GM21737 (cell line): ENCODE measurements at regions not wholly inside any gene's neighbourhood (a gene's known extent, or its start where the extent isn't known, plus 50 kb on each side); places are given as distances from the start of the nearest gene placed in this dataset.

Experiments used
- ATAC-seq: cut with Tn5 transposase; IDR thresholded peaks from one replicate; pipeline ENCODE4 v1.9.1; 2021; ENCODE audit warnings: mild to moderate bottlenecking, moderate library complexity; ENCODE audit not compliant: unreplicated experiment

DNA sequence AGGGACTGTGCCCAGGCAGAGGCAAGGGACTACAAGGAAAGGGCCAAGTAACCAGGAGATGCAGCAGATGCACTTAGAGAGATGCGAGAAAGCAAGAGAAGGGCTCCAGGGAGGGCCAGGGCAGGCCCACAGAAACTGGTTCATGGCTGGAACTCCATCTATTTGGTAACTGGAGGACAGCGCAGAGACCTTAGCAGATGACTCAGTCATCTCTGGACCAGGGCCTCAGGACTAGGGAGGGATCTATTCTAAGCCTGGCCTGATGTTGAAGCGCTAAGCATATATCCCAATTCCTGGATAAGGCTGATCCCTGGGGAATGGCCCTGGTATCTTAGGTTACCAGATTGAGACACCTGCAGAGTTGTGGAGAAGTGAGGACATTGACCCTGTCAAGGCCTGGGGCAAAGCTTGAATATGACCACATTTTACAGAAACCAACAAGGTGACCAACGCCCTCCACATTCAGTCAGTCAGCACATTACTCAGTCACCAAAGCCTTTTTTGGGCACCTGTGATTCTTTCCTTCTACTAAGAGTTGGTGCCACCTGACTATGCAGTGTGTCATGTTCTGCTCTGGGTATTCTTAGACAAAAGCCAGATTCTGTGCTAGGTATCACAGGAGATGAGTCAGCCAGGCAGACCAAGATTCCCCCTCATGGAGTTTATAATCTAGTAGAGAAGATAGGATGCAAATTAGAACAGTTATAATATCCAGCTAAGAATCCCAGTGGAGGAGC lies 68.4 kb upstream of the SLCO3A1 start:
- ATAC-seq, result no peak

DNA sequence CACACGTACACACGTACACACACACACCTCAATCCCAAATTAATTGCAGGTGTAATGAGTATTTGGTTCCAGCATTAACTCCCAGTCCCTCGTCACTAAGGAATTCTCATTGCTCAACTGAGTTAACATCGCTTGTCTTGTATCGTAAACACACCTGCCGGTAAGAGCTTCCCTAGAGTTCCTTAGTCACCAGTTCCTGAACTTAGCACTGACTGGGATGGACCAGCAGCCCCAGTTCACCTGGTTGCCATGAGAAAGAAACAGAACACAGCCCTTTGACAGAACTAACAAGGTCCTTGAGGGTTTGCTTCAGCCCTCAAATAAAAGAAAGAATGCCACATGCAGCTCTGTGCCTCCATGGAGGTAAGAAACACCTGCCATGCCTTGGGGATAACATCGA lies 66.3 kb upstream of the SLCO3A1 start:
- ATAC-seq, result no peak

DNA sequence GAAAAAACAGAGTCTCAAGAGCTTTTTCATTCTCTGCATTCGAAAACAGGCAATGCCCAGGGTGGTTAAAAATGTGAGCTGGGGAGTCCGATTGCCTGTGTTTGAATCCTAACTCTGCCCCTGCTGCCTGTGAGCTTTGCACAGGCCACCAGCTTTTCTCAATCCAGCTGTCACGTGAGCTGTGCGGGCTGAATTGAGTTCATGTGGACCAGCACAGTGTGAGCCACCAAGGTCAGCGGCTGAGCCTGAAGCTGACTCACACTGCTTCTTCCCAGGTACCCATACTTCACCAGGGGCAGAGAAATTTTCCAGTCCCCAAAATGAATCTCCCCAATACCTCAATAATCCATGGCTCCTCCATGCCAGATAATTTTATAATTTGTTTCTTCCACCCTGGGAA lies 64.4 kb upstream of the SLCO3A1 start:
- ATAC-seq, result no peak

DNA sequence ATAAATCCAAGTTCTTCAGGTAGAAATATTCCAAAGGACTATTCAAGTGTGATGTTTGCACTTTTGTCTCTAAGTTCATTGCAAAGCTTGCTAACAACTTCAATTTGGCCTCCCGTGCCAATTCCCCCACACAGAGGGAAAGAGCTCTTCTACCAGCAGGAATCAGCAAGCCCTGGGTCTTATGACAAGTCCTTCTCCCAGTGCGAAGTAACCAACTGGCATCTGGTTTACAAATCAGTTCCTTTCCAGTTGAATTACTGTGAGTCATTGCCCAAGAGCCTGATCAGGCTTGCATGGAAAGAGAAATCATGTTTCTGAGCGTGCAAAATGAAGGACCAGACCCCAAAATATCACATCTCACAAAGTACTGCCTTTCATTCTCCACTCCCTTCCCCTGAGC lies 62.7 kb upstream of the SLCO3A1 start:
- no peak for ATAC-seq

DNA sequence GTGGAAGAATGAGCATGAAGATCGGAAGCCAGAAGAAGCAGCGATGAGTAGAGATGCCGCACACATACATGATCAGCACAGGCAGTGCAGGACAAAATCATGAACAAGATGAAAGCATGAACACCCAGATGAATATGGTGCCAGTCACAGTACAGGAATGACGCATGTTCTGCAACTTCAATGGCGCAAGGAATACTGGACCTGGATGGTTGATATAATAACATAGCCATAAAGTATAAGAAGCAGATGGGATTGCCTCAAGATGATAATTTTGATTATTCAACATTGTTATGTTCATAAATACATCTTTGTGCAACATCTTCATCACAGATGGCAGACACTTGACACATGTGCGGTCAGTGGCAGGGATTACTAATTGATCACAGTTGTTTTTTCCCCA lies 59.7 kb upstream of the SLCO3A1 start:
- no peak for ATAC-seq

DNA sequence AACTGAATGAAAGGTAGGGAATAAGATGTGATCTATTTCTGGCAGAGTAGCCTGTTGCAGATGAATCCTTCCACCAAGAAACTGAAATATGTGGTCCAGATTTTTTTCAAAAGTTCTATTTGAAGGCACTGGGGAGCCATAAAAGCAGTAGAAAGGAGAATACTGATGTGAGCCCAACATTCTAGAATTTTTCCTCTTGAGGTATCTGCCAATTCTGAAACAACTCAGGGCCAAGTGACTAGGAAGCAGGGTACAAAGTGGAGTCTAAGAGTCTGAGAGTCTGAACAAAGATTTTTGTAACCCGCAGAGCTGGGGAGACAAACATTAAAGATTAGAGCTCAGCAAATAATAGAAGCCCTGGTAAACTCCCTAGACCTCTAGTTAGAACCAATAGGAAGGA lies 58.3 kb upstream of the SLCO3A1 start:
- ATAC-seq, result no peak

DNA sequence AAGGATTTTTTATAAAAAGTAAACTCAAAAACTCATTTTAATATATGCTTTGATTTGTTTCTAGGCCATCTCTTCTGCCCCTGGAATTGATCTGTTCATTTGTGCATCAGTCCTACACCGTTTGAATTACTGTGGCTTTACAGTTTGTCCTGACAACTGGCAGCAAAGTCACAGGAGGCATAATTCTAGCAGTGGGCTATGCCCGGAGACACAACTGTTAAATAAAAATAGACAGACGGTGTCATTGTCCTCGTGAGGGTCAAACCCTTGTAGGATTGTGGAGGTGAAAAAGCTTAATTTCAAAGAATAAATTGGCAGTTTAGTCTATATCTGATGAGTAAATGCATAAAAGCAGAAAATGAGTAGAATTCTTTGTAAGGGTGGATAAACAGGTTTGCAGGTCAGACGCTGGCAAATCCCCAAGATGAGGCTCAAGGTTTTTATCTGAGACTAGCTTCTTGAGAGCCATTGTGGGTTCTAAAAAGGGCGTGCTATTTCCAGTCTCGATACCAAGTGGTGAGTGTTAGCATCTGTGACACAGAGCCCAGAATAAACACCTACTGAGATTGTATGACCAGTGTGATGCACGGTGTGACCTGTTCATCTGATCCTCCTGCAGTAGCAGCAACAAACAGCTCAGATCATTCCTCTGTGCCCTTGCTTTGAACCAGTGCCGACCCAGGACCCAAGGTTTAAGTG lies 51.5 kb upstream of the SLCO3A1 start:
- ATAC-seq, result no peak

DNA sequence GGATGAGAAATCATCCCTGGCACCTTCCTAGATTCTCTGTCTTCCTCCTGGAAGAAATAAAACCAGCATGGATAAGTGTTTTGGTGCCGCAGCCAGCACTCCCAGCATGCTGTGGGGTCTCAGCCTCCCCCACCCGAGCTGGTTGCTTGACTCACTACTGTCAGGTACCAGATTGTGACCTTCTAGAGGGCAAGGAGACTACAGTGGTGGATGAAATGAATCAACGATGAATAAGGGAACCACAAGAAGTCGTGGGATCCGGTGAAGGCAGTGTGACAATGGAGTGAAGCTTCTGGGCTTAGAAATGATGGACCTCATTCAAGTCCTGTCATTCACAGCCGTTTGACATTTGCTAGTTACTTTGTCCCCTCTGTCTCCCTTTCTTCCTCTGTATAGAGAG lies 50.2 kb upstream of the SLCO3A1 start:
- ATAC-seq, result no peak
